CD14-positive monocyte (primary cell): ENCODE measurements at regions not wholly inside any gene's neighbourhood (a gene's known extent, or its start where the extent isn't known, plus 50 kb on each side); places are given as distances from the start of the nearest gene placed in this dataset.
"Not testable (repeated sequence)": the region's sequence is repeated elsewhere in the genome, so short reads cannot be mapped to it uniquely, and the experiment has no call there.

Source experiments
- DNase-seq, 3 donors: peaks; one replicate each; pipeline ENCODE4 v3.0.0-alpha.2; 2011 to 2022
- H2AFZ ChIP-seq: 2 replicates; pipeline ENCODE4 v1.6.0; 2012; ENCODE audit warnings: mild to moderate bottlenecking, low read depth, low read length, inconsistent platforms; ENCODE audit not compliant: insufficient read depth, poor library complexity, severe bottlenecking
- H3K27ac ChIP-seq, 2 donors: 1 replicate in 1 of 2; 2 replicates in 1 of 2; pipeline ENCODE4 v1.5.1; 2012 to 2013; ENCODE audit warnings: low read length in 2 of 2, control low read depth in 1 of 2, inconsistent platforms in 1 of 2, low read depth in 1 of 2, mild to moderate bottlenecking in 1 of 2
- H3K27me3 ChIP-seq, 2 donors: one replicate each; pipeline versions ENCODE4 v1.6.0 to v1.6.1; 2011 to 2013; ENCODE audit warnings: low read length in 2 of 2; ENCODE audit not compliant: control insufficient read depth in 2 of 2, insufficient read depth in 2 of 2
- H3K36me3 ChIP-seq, 2 donors: replicated peaks in 1 of 2; 1 replicate in 1 of 2; 2 replicates in 1 of 2; pipeline versions ENCODE4 v1.5.1 to v1.6.1; 2012 to 2013; ENCODE audit warnings: low read length in 2 of 2, control low read depth in 1 of 2, inconsistent platforms in 1 of 2, mild to moderate bottlenecking in 1 of 2; ENCODE audit not compliant: insufficient read depth in 2 of 2, control insufficient read depth in 1 of 2
- H3K4me1 ChIP-seq, 2 donors: 1 replicate in 1 of 2; 2 replicates in 1 of 2; pipeline versions ENCODE4 v1.5.1 to v1.6.1; 2012 to 2013; ENCODE audit warnings: low read length in 2 of 2, control low read depth in 1 of 2, inconsistent platforms in 1 of 2, mild to moderate bottlenecking in 1 of 2, moderate library complexity in 1 of 2; ENCODE audit not compliant: insufficient read depth in 2 of 2, control insufficient read depth in 1 of 2
- H3K4me2 ChIP-seq: replicated peaks from 2 replicates; pipeline ENCODE3; 2012; ENCODE audit warnings: low read length, moderate library complexity, mild to moderate bottlenecking; ENCODE audit not compliant: poor library complexity, severe bottlenecking; ENCODE audit errors: extremely low read depth
- H3K4me3 ChIP-seq, 3 experiments: fragments of 200-600 bp in 1 of 3; sonication (generic) in 1 of 3; replicated peaks in 1 of 3; 1 replicate in 2 of 3; 2 replicates in 1 of 3; pipeline ENCODE4 v1.5.1; 2011 to 2013; ENCODE audit warnings: low read length in 3 of 3, mild to moderate bottlenecking in 3 of 3, control low read depth in 2 of 3, low read depth in 2 of 3, inconsistent platforms in 1 of 3, moderate library complexity in 1 of 3
- H3K79me2 ChIP-seq: 2 replicates; pipeline ENCODE4 v1.6.0; 2012; ENCODE audit warnings: mild to moderate bottlenecking, control low read depth, inconsistent platforms, low read length, moderate library complexity; ENCODE audit not compliant: insufficient read depth
- H3K9ac ChIP-seq: 2 replicates; pipeline ENCODE4 v1.6.0; 2017; ENCODE audit warnings: low read length, mild to moderate bottlenecking; ENCODE audit not compliant: insufficient read depth, poor library complexity, severe bottlenecking
- H3K9me3 ChIP-seq, 2 donors: replicated peaks in 1 of 2; 1 replicate in 1 of 2; 2 replicates in 1 of 2; pipeline versions ENCODE4 v1.5.1 to v1.6.1; 2012 to 2013; ENCODE audit warnings: low read length in 2 of 2, control low read depth in 1 of 2; ENCODE audit not compliant: control insufficient read depth in 1 of 2, insufficient read depth in 1 of 2
- H4K20me1 ChIP-seq: 2 replicates; pipeline ENCODE4 v1.6.0; 2012; ENCODE audit warnings: mild to moderate bottlenecking, low read length, control low read depth, moderate library complexity; ENCODE audit not compliant: insufficient read depth
- H3K27ac Mint-ChIP-seq, 7 donors: one replicate each; pipeline ENCODE4 v1.8.0; 2020; ENCODE audit warnings: mild to moderate bottlenecking in 7 of 7, mixed read lengths in 7 of 7, moderate library complexity in 6 of 7, inconsistent platforms in 2 of 7
- H3K27me3 Mint-ChIP-seq, 3 donors: one replicate each; pipeline ENCODE4 v1.8.0; 2021 to 2022; ENCODE audit warnings: low read depth in 3 of 3, mild to moderate bottlenecking in 3 of 3, mixed read lengths in 3 of 3, moderate library complexity in 3 of 3, inconsistent platforms in 1 of 3
- H3K36me3 Mint-ChIP-seq, 2 donors: one replicate each; pipeline ENCODE4 v1.8.0; 2020; ENCODE audit warnings: mixed read lengths in 2 of 2, inconsistent platforms in 1 of 2, mild to moderate bottlenecking in 1 of 2
- H3K4me1 Mint-ChIP-seq: one replicate; pipeline ENCODE4 v1.8.0; 2020; ENCODE audit warnings: mild to moderate bottlenecking, mixed read lengths
- H3K4me3 Mint-ChIP-seq, 2 donors: one replicate each; pipeline ENCODE4 v1.8.0; 2020; ENCODE audit warnings: mild to moderate bottlenecking in 2 of 2, mixed read lengths in 2 of 2, moderate library complexity in 1 of 2
- H3K9me3 Mint-ChIP-seq, 7 donors: one replicate each; pipeline ENCODE4 v1.8.0; 2020 to 2022; ENCODE audit warnings: mixed read lengths in 7 of 7, mild to moderate bottlenecking in 6 of 7, moderate library complexity in 6 of 7, inconsistent platforms in 2 of 7
- WGBS: methylation state at CpG from one replicate; pipeline ENCODE4 v1.1.5; 2013; ENCODE audit warnings: missing lambda C conversion rate; ENCODE audit not compliant: insufficient coverage; 5-methylcytosine and 5-hydroxymethylcytosine counted together
- intact Hi-C, 2 donors: fragments of 100-400 bp; cut with micrococcal nuclease; formaldehyde crosslinking; loops; one replicate each; pipeline versions ENCODE4 v1.15.0 to v1.15.1; 2023
- TF ChIP-seq, protein P1 (sequence below): fragments of 200-600 bp; IDR thresholded peaks from one replicate; pipeline ENCODE4 v1.8.0; 2022; ENCODE audit warnings: antibody characterized with exemption, mild to moderate bottlenecking

DNA sequence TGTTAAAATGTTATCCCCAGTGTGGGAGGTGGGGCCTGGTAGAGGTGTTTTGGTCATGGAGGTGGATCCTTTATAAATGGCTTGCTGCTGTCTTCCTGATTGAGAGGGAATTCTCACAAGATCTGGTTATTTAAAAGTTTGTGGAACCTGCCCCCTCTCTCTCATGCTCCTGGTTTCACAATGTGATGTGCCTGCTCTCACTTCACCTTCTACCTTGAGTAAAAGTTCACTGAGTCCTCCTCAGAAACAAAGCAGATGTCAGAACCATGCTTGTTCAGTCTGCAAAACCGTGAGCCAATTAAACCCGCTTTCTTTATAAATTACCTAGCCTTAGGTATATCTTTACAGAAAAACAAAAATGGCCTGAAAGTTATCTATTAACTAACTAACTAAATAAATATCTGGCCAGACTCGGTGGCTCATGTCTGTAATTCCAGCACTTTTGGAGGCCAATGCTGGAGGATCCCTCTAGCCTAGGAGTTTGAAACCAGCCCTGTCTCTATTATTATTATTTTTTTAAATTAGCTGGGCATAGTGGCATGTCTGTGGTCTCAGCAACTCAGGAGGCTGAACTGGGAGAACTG, 1067.4 kb downstream of the CDH9 start:
- no peaks in the 10 kb centered on the region for H3K36me3 Mint-ChIP-seq
- Histone ChIP-seq H3K36me3 (no peaks in the 10 kb centered on the region), H3K79me2 (no peaks in the 10 kb centered on the region), H4K20me1 (no peaks in the 10 kb centered on the region), H2AFZ (no peak overlapping the region), H3K9ac (no peak overlapping the region), H3K4me3 (no peak overlapping the region), H3K4me2 (no peak overlapping the region), H3K9me3 (no peaks in the 10 kb centered on the region), H3K27ac (no peak overlapping the region), H3K4me1 (no peaks in the 10 kb centered on the region), H3K27me3 (no peaks in the 10 kb centered on the region)
- intact Hi-C loops, result no loop called here
- H3K9me3 Mint-ChIP-seq, result peaks cover 2 to 18% (median 7%) of the 10 kb centered on the region in 7 donors
- DNase-seq, result no peak
- H3K27ac Mint-ChIP-seq, result no peak overlapping the region
- no peaks in the 10 kb centered on the region for H3K27me3 Mint-ChIP-seq
- no peak overlapping the region for H3K4me3 Mint-ChIP-seq
- no peaks in the 10 kb centered on the region for H3K4me1 Mint-ChIP-seq
- TF ChIP-seq, protein P1, sequence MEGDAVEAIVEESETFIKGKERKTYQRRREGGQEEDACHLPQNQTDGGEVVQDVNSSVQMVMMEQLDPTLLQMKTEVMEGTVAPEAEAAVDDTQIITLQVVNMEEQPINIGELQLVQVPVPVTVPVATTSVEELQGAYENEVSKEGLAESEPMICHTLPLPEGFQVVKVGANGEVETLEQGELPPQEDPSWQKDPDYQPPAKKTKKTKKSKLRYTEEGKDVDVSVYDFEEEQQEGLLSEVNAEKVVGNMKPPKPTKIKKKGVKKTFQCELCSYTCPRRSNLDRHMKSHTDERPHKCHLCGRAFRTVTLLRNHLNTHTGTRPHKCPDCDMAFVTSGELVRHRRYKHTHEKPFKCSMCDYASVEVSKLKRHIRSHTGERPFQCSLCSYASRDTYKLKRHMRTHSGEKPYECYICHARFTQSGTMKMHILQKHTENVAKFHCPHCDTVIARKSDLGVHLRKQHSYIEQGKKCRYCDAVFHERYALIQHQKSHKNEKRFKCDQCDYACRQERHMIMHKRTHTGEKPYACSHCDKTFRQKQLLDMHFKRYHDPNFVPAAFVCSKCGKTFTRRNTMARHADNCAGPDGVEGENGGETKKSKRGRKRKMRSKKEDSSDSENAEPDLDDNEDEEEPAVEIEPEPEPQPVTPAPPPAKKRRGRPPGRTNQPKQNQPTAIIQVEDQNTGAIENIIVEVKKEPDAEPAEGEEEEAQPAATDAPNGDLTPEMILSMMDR, result no peak
- 92% methylated on average over 2 of the region's 3 CpGs for WGBS

DNA sequence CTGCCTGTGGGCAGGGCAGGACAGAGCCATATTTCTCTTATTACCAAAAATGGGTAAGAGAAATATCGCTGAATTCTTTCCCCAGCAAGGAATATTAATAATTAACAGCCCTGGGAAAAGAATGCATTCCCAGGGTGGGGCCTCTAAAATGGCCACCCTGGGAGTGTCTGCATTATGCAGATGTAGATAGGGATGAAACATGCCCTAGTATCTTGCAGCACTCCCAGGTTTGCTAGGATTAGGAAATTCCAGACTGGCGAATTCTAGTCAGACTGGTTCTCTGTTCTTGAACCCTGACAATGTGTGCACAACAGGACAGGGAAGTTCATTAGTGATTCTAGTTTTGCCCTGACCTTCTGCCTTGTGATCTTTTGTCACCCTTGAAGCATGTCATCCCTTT, 1069.3 kb downstream of the CDH9 start:
- H3K9me3 ChIP-seq, H3K27ac Mint-ChIP-seq, DNase-seq, H3K4me2 ChIP-seq, H4K20me1 ChIP-seq, H3K27me3 ChIP-seq, H3K4me3 ChIP-seq, H3K27me3 Mint-ChIP-seq, H3K4me3 Mint-ChIP-seq, intact Hi-C loops, H3K4me1 Mint-ChIP-seq, H3K9ac ChIP-seq, H2AFZ ChIP-seq, H3K27ac ChIP-seq, H3K36me3 ChIP-seq, H3K36me3 Mint-ChIP-seq, H3K79me2 ChIP-seq, H3K4me1 ChIP-seq: not testable (repeated sequence)
- H3K9me3 Mint-ChIP-seq, result peaks cover 2 to 18% (median 7%) of the 10 kb centered on the region in 7 donors
- 86% methylated on average over 1 of the region's 2 CpGs for WGBS
